ENCODE measurements at regions not wholly inside any gene's neighbourhood (a gene's known extent, or its start where the extent isn't known, plus 50 kb on each side); places are given as distances from the start of the nearest gene placed in this dataset.

GRCh38 chr2:76332871-76333270 lies 622.2 kb upstream of the GCFC2 start:
- TF ChIP-seq CTCF (IDR thresholded peaks at IDR 0.05) = no peak
- no peak for TF ChIP-seq POLR2A (IDR thresholded peaks at IDR 0.05)
